CD14-positive monocyte (primary cell): ENCODE measurements at regions not wholly inside any gene's neighbourhood (a gene's known extent, or its start where the extent isn't known, plus 50 kb on each side); places are given as distances from the start of the nearest gene placed in this dataset.

ENCODE experiments used
- DNase-seq, 3 donors: peaks; one replicate each; pipeline ENCODE4 v3.0.0-alpha.2; 2011 to 2022
- H2AFZ ChIP-seq: 2 replicates; pipeline ENCODE4 v1.6.0; 2012; ENCODE audit warnings: mild to moderate bottlenecking, low read depth, low read length, inconsistent platforms; ENCODE audit not compliant: insufficient read depth, poor library complexity, severe bottlenecking
- H3K27ac ChIP-seq, 2 donors: 1 replicate in 1 of 2; 2 replicates in 1 of 2; pipeline ENCODE4 v1.5.1; 2012 to 2013; ENCODE audit warnings: low read length in 2 of 2, control low read depth in 1 of 2, inconsistent platforms in 1 of 2, low read depth in 1 of 2, mild to moderate bottlenecking in 1 of 2
- H3K27me3 ChIP-seq, 2 donors: one replicate each; pipeline versions ENCODE4 v1.6.0 to v1.6.1; 2011 to 2013; ENCODE audit warnings: low read length in 2 of 2; ENCODE audit not compliant: control insufficient read depth in 2 of 2, insufficient read depth in 2 of 2
- H3K36me3 ChIP-seq, 2 donors: replicated peaks in 1 of 2; 1 replicate in 1 of 2; 2 replicates in 1 of 2; pipeline versions ENCODE4 v1.5.1 to v1.6.1; 2012 to 2013; ENCODE audit warnings: low read length in 2 of 2, control low read depth in 1 of 2, inconsistent platforms in 1 of 2, mild to moderate bottlenecking in 1 of 2; ENCODE audit not compliant: insufficient read depth in 2 of 2, control insufficient read depth in 1 of 2
- H3K4me1 ChIP-seq, 2 donors: 1 replicate in 1 of 2; 2 replicates in 1 of 2; pipeline versions ENCODE4 v1.5.1 to v1.6.1; 2012 to 2013; ENCODE audit warnings: low read length in 2 of 2, control low read depth in 1 of 2, inconsistent platforms in 1 of 2, mild to moderate bottlenecking in 1 of 2, moderate library complexity in 1 of 2; ENCODE audit not compliant: insufficient read depth in 2 of 2, control insufficient read depth in 1 of 2
- H3K4me2 ChIP-seq: replicated peaks from 2 replicates; pipeline ENCODE3; 2012; ENCODE audit warnings: low read length, moderate library complexity, mild to moderate bottlenecking; ENCODE audit not compliant: poor library complexity, severe bottlenecking; ENCODE audit errors: extremely low read depth
- H3K4me3 ChIP-seq, 3 experiments: fragments of 200-600 bp in 1 of 3; sonication (generic) in 1 of 3; replicated peaks in 1 of 3; 1 replicate in 2 of 3; 2 replicates in 1 of 3; pipeline ENCODE4 v1.5.1; 2011 to 2013; ENCODE audit warnings: low read length in 3 of 3, mild to moderate bottlenecking in 3 of 3, control low read depth in 2 of 3, low read depth in 2 of 3, inconsistent platforms in 1 of 3, moderate library complexity in 1 of 3
- H3K79me2 ChIP-seq: 2 replicates; pipeline ENCODE4 v1.6.0; 2012; ENCODE audit warnings: mild to moderate bottlenecking, control low read depth, inconsistent platforms, low read length, moderate library complexity; ENCODE audit not compliant: insufficient read depth
- H3K9ac ChIP-seq: 2 replicates; pipeline ENCODE4 v1.6.0; 2017; ENCODE audit warnings: low read length, mild to moderate bottlenecking; ENCODE audit not compliant: insufficient read depth, poor library complexity, severe bottlenecking
- H3K9me3 ChIP-seq, 2 donors: replicated peaks in 1 of 2; 1 replicate in 1 of 2; 2 replicates in 1 of 2; pipeline versions ENCODE4 v1.5.1 to v1.6.1; 2012 to 2013; ENCODE audit warnings: low read length in 2 of 2, control low read depth in 1 of 2; ENCODE audit not compliant: control insufficient read depth in 1 of 2, insufficient read depth in 1 of 2
- H4K20me1 ChIP-seq: 2 replicates; pipeline ENCODE4 v1.6.0; 2012; ENCODE audit warnings: mild to moderate bottlenecking, low read length, control low read depth, moderate library complexity; ENCODE audit not compliant: insufficient read depth
- H3K27ac Mint-ChIP-seq, 7 donors: one replicate each; pipeline ENCODE4 v1.8.0; 2020; ENCODE audit warnings: mild to moderate bottlenecking in 7 of 7, mixed read lengths in 7 of 7, moderate library complexity in 6 of 7, inconsistent platforms in 2 of 7
- H3K27me3 Mint-ChIP-seq, 3 donors: one replicate each; pipeline ENCODE4 v1.8.0; 2021 to 2022; ENCODE audit warnings: low read depth in 3 of 3, mild to moderate bottlenecking in 3 of 3, mixed read lengths in 3 of 3, moderate library complexity in 3 of 3, inconsistent platforms in 1 of 3
- H3K36me3 Mint-ChIP-seq, 2 donors: one replicate each; pipeline ENCODE4 v1.8.0; 2020; ENCODE audit warnings: mixed read lengths in 2 of 2, inconsistent platforms in 1 of 2, mild to moderate bottlenecking in 1 of 2
- H3K4me1 Mint-ChIP-seq: one replicate; pipeline ENCODE4 v1.8.0; 2020; ENCODE audit warnings: mild to moderate bottlenecking, mixed read lengths
- H3K4me3 Mint-ChIP-seq, 2 donors: one replicate each; pipeline ENCODE4 v1.8.0; 2020; ENCODE audit warnings: mild to moderate bottlenecking in 2 of 2, mixed read lengths in 2 of 2, moderate library complexity in 1 of 2
- H3K9me3 Mint-ChIP-seq, 7 donors: one replicate each; pipeline ENCODE4 v1.8.0; 2020 to 2022; ENCODE audit warnings: mixed read lengths in 7 of 7, mild to moderate bottlenecking in 6 of 7, moderate library complexity in 6 of 7, inconsistent platforms in 2 of 7
- WGBS: methylation state at CpG from one replicate; pipeline ENCODE4 v1.1.5; 2013; ENCODE audit warnings: missing lambda C conversion rate; ENCODE audit not compliant: insufficient coverage; 5-methylcytosine and 5-hydroxymethylcytosine counted together
- intact Hi-C, 2 donors: fragments of 100-400 bp; cut with micrococcal nuclease; formaldehyde crosslinking; loops; one replicate each; pipeline versions ENCODE4 v1.15.0 to v1.15.1; 2023
- TF ChIP-seq, protein P1 (sequence below): fragments of 200-600 bp; IDR thresholded peaks from one replicate; pipeline ENCODE4 v1.8.0; 2022; ENCODE audit warnings: antibody characterized with exemption, mild to moderate bottlenecking

DNA sequence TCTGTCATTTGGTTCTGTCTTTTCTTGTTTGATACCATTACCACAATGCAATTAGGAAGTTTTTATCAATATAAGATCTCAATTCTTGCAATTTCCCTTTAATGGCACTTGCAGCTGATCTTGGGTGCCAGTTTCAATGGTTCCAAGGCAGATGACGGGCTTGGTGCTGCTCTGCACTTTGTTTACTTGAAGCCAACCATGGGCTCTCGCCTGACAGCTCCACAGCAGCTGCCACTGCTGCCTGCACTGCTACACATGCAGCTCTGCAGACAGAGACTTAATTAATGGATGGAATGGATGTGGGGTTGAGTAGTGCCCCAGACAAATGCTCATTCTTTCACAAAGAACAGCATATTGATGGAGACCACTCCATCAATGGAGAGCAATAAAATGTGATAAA is 1024.3 kb upstream of the EPHA7 start:
- TF ChIP-seq, protein P1, sequence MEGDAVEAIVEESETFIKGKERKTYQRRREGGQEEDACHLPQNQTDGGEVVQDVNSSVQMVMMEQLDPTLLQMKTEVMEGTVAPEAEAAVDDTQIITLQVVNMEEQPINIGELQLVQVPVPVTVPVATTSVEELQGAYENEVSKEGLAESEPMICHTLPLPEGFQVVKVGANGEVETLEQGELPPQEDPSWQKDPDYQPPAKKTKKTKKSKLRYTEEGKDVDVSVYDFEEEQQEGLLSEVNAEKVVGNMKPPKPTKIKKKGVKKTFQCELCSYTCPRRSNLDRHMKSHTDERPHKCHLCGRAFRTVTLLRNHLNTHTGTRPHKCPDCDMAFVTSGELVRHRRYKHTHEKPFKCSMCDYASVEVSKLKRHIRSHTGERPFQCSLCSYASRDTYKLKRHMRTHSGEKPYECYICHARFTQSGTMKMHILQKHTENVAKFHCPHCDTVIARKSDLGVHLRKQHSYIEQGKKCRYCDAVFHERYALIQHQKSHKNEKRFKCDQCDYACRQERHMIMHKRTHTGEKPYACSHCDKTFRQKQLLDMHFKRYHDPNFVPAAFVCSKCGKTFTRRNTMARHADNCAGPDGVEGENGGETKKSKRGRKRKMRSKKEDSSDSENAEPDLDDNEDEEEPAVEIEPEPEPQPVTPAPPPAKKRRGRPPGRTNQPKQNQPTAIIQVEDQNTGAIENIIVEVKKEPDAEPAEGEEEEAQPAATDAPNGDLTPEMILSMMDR, result no peak
- Histone ChIP-seq H3K4me3 (no peak overlapping the region), H3K9me3 (no peaks in the 10 kb centered on the region), H3K27me3 (no peaks in the 10 kb centered on the region), H2AFZ (no peak overlapping the region), H3K79me2 (no peaks in the 10 kb centered on the region), H3K27ac (no peak overlapping the region), H3K4me2 (no peak overlapping the region), H4K20me1 (no peaks in the 10 kb centered on the region), H3K36me3 (no peaks in the 10 kb centered on the region), H3K4me1 (no peaks in the 10 kb centered on the region), H3K9ac (no peak overlapping the region)
- Mint-ChIP-seq H3K9me3 (peaks cover 0 to 1% (median 0%) of the 10 kb centered on the region in 7 donors), H3K4me3 (no peak overlapping the region), H3K27ac (no peak overlapping the region), H3K36me3 (no peaks in the 10 kb centered on the region), H3K4me1 (no peaks in the 10 kb centered on the region), H3K27me3 (no peaks in the 10 kb centered on the region)
- 70% methylated on average over 1 of the region's 2 CpGs for WGBS
- intact Hi-C loops, result no loop called here
- no peak for DNase-seq

DNA sequence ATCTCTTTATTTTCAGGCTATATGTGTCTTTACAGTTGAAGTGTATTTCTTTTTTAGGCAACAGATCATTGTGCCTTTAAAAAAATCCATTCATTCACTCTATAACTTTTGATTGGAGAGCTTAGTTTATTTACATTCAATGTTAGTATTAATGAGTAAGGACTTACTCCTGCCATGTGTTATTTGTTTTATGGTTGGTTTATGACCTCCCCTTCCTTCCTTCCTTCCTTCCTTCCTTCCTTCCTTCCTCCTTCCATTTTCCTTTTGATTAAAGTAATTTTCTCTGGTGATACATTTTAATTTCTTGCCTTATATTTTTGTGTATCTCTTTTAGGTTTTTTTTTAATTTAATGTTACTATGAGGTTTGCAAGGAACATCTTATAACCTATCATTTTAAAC is 1005.3 kb upstream of the EPHA7 start:
- no peak overlapping the region for H3K4me3 Mint-ChIP-seq
- Histone ChIP-seq H3K36me3 (no peaks in the 10 kb centered on the region), H3K4me2 (no peak overlapping the region), H3K27me3 (no peaks in the 10 kb centered on the region), H2AFZ (no peak overlapping the region), H3K27ac (no peak overlapping the region), H3K4me1 (no peaks in the 10 kb centered on the region), H4K20me1 (no peaks in the 10 kb centered on the region), H3K9ac (no peak overlapping the region), H3K9me3 (no peaks in the 10 kb centered on the region), H3K4me3 (no peak overlapping the region), H3K79me2 (no peaks in the 10 kb centered on the region)
- peaks cover 0 to 8% (median 3%) of the 10 kb centered on the region in 7 donors for H3K9me3 Mint-ChIP-seq
- no peaks in the 10 kb centered on the region for H3K36me3 Mint-ChIP-seq
- no peaks in the 10 kb centered on the region for H3K4me1 Mint-ChIP-seq
- TF ChIP-seq, protein P1, result no peak
- intact Hi-C loops, result no loop called here
- H3K27me3 Mint-ChIP-seq, result peaks cover 0 to 1% (median 0%) of the 10 kb centered on the region in 3 donors
- no peak for DNase-seq
- no peak overlapping the region for H3K27ac Mint-ChIP-seq
